ENCODE measurements at regions not wholly inside any gene's neighbourhood (a gene's known extent, or its start where the extent isn't known, plus 50 kb on each side); places are given as distances from the start of the nearest gene placed in this dataset.

GRCh38 chrX:10381193-10381592 lies 224.4 kb downstream of the CLCN4 start:
- no peak for DNase-seq
- intact Hi-C loops (cut with DNase I) = no loop called here

GRCh38 chrX:10387011-10387410 lies 230.2 kb downstream of the CLCN4 start:
- intact Hi-C loops (cut with DNase I) = no loop called here
- no peak for DNase-seq

DNA sequence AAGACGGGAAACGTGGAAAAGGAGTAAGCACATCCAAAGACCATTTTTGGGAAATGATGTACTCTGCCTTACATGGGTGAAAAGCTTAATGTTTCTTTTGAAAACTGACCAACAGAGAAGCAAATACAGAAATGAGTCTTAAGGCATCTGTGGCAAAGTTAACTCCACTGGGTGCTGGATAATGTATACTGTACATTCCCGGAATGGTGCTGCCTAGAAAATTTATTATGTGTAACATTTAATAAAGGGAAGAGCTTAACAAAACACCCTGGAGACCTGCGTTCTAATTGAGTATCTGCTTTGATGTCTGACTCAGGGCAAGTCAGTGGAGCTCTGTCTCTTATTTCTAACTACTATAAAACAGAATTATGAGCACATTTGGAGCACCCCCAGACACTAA lies 230.2 kb downstream of the MID1 start:
- intact Hi-C loops (cut with DNase I) = no loop called here
- no peak for DNase-seq

DNA sequence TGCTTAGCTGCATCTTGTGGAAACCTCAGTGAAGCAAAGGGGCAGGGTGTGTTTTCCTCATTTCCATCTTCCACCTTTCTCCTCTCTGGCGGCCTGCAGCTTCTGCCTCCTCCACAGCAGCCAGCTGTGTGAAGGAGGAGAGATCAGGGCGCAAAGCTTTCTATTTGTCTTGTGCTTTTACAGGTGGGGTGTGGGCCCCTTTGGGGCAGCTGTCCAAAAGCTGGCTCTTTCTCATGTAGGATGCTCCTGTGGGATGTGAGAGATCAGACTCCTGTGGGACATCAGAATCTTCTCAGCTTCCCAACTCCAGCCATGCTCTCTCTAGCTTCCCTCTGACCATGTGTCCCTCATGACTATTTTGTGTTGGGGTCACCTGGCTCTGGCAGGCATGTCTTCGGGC lies 227.1 kb downstream of the MID1 start:
- DNase-seq = no peak
- intact Hi-C loops (cut with DNase I) = no loop called here

- DNase-seq = no peak
- intact Hi-C loops (cut with DNase I) = no loop called here
Measured at GRCh38 chrX:10393899-10394298, 226.5 kb downstream of the MID1 start.

DNA sequence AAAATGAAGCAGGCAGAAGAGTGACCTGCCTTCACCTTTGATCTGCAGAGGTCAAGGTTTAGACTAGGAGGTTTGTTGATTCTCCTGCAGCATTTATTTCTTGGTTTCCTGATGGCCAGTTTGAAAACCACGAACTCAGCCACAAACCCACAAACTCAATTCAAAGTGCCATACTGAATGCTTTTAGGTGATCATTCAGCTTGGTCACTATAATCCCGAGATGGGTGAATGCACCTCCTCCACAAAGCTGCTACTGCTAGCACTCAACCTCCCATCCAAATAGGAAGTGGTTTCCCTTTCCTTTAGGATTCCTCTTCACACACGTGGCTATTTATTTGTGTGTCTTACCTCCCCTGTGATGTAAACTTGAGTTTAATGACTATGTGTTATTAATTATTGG lies 225.2 kb downstream of the MID1 start:
- intact Hi-C loops (cut with DNase I) = no loop called here
- DNase-seq = no peak
